OCI-LY7 (cell line): ENCODE measurements at regions not wholly inside any gene's neighbourhood (a gene's known extent, or its start where the extent isn't known, plus 50 kb on each side); places are given as distances from the start of the nearest gene placed in this dataset.

Experiments used
- BruUV-seq: library from RNA; stranded (reverse); fragments of 400-500 nt; replicated peaks from 2 replicates; lab custom pipeline; 2021; lab: Mats Ljungman, UMichigan
- CTCF ChIA-PET: fragments of 300-600 bp; sonication (Branson Sonifier 250); formaldehyde crosslinking; loops from one replicate; lab custom pipeline; 2022; ENCODE audit warnings: antibody characterized with exemption; ENCODE audit not compliant: unreplicated experiment; lab: Charles Lee
- POLR2A ChIA-PET: fragments of 300-600 bp; sonication (Branson Sonifier 250); formaldehyde crosslinking; loops from one replicate; lab custom pipeline; 2022; ENCODE audit warnings: antibody characterized with exemption; lab: Charles Lee
- DNase-seq: peaks from one replicate; pipeline ENCODE4 v3.0.0-alpha.2; 2015; ENCODE audit warnings: low spot score
- H2AFZ ChIP-seq: fragments of 200-600 bp; sonication (generic), shearing (Covaris generic); 2 replicates; pipeline ENCODE4 v1.6.1; 2014; ENCODE audit warnings: mild to moderate bottlenecking, antibody characterized with exemption, low read length, moderate library complexity
- H3K27ac ChIP-seq: fragments of 200-600 bp; sonication (generic); 2 replicates; pipeline ENCODE4 v1.5.1; 2014; ENCODE audit warnings: mixed run types, low read depth, mild to moderate bottlenecking, moderate library complexity, low read length, inconsistent platforms; ENCODE audit not compliant: poor library complexity, severe bottlenecking
- H3K36me3 ChIP-seq: fragments of 200-600 bp; sonication (generic); 2 replicates; pipeline ENCODE4 v1.6.1; 2014; ENCODE audit warnings: mild to moderate bottlenecking, antibody characterized with exemption, low read length, moderate library complexity, mixed read lengths; ENCODE audit not compliant: insufficient read depth
- H3K4me1 ChIP-seq: fragments of 200-600 bp; sonication (generic); 2 replicates; pipeline ENCODE4 v1.5.1; 2014; ENCODE audit warnings: mild to moderate bottlenecking, low read length; ENCODE audit not compliant: insufficient read depth, poor library complexity, severe bottlenecking
- H3K4me2 ChIP-seq: fragments of 200-600 bp; sonication (generic); 2 replicates; pipeline ENCODE4 v1.6.1; 2014; ENCODE audit warnings: mild to moderate bottlenecking, low read length
- H3K4me3 ChIP-seq: fragments of 200-600 bp; sonication (generic); 2 replicates; pipeline ENCODE4 v1.5.1; 2014; ENCODE audit warnings: mild to moderate bottlenecking, low read depth, low read length; ENCODE audit not compliant: poor library complexity, severe bottlenecking
- H3K79me2 ChIP-seq: fragments of 200-600 bp; sonication (generic); 2 replicates; pipeline ENCODE4 v1.6.1; 2016; ENCODE audit warnings: low read depth, mild to moderate bottlenecking, low read length, moderate library complexity, mixed read lengths; ENCODE audit not compliant: insufficient read depth
- H3K9me2 ChIP-seq: fragments of 200-600 bp; sonication (generic); 2 replicates; pipeline ENCODE4 v1.6.1; 2016; ENCODE audit warnings: mild to moderate bottlenecking, low read length, mixed read lengths; ENCODE audit not compliant: insufficient read depth
- H3K9me3 ChIP-seq: fragments of 200-600 bp; sonication (generic); 2 replicates; pipeline ENCODE4 v1.6.1; 2014; ENCODE audit warnings: mild to moderate bottlenecking, mixed run types, low read length, mixed read lengths
- H4K20me1 ChIP-seq: fragments of 200-600 bp; sonication (generic); 2 replicates; pipeline ENCODE4 v1.6.1; 2014; ENCODE audit warnings: mild to moderate bottlenecking, antibody characterized with exemption, low read length, moderate library complexity, mixed read lengths; ENCODE audit not compliant: insufficient read depth
- CTCF ChIP-seq: fragments of 200-600 bp; sonication (generic); conservative IDR thresholded peaks from 2 replicates; pipeline ENCODE4 v1.5.1; 2014; ENCODE audit warnings: mild to moderate bottlenecking, antibody characterized with exemption, low read length, moderate library complexity, mixed read lengths
- EZH2phosphoT487 ChIP-seq: fragments of 200-600 bp; sonication (generic); IDR thresholded peaks from 2 replicates; pipeline ENCODE4 v1.6.1; 2018; ENCODE audit warnings: low read depth, borderline replicate concordance, mild to moderate bottlenecking, mixed run types, antibody characterized with exemption, low read length, moderate library complexity, mixed read lengths
- intact Hi-C: fragments of 100-400 bp; cut with micrococcal nuclease; formaldehyde crosslinking; loops from one replicate; pipeline ENCODE4 v1.10.0; 2022; ENCODE audit not compliant: unreplicated experiment

- H3K79me2 ChIP-seq, result no peaks in the 10 kb centered on the region
- no peaks in the 10 kb centered on the region for H3K9me2 ChIP-seq
- DNase-seq, result no peak
- no peak overlapping the region for H3K27ac ChIP-seq
- H3K4me2 ChIP-seq, result no peak overlapping the region
- no peak overlapping the region for H2AFZ ChIP-seq
- H3K4me1 ChIP-seq, result no peaks in the 10 kb centered on the region
- POLR2A ChIA-PET, result no interaction called here
- no peak overlapping the region for H3K4me3 ChIP-seq
- CTCF ChIA-PET, result no interaction called here
- no peaks in the 10 kb centered on the region for H4K20me1 ChIP-seq
- no TSS peak for BruUV-seq
- no peaks in the 10 kb centered on the region for H3K9me3 ChIP-seq
- intact Hi-C loops, result no loop called here
- TF ChIP-seq EZH2phosphoT487 (no peak), CTCF (no peak)
- H3K36me3 ChIP-seq, result no peaks in the 10 kb centered on the region
These were observed 613.0 kb upstream of the CCNG1 start for GRCh38 chr5:162824360-162824759.

- Histone ChIP-seq H3K27ac (no peak overlapping the region), H3K36me3 (no peaks in the 10 kb centered on the region), H2AFZ (no peak overlapping the region), H3K79me2 (no peaks in the 10 kb centered on the region), H4K20me1 (no peaks in the 10 kb centered on the region), H3K9me2 (no peaks in the 10 kb centered on the region), H3K9me3 (no peaks in the 10 kb centered on the region), H3K4me2 (no peak overlapping the region), H3K4me1 (no peaks in the 10 kb centered on the region), H3K4me3 (no peak overlapping the region)
- CTCF ChIA-PET, result no interaction called here
- POLR2A ChIA-PET, result no interaction called here
- TF ChIP-seq EZH2phosphoT487, result no peak
- no peak for TF ChIP-seq CTCF
- no peak for DNase-seq
- no TSS peak for BruUV-seq
- intact Hi-C loops, result no loop called here
These were observed 600.2 kb upstream of the CCNG1 start for GRCh38 chr5:162837155-162837554.

- no peaks in the 10 kb centered on the region for H3K79me2 ChIP-seq
- no peak for DNase-seq
- H3K4me3 ChIP-seq, result no peak overlapping the region
- TF ChIP-seq EZH2phosphoT487, result no peak
- no peak for TF ChIP-seq CTCF
- H3K9me2 ChIP-seq, result no peaks in the 10 kb centered on the region
- no peak overlapping the region for H3K27ac ChIP-seq
- H2AFZ ChIP-seq, result no peak overlapping the region
- H3K4me1 ChIP-seq, result no peaks in the 10 kb centered on the region
- BruUV-seq, result no TSS peak
- H3K9me3 ChIP-seq, result no peaks in the 10 kb centered on the region
- intact Hi-C loops, result no loop called here
- ChIA-PET CTCF (no interaction called here), POLR2A (no interaction called here)
- H4K20me1 ChIP-seq, result no peaks in the 10 kb centered on the region
- H3K36me3 ChIP-seq, result no peaks in the 10 kb centered on the region
- no peak overlapping the region for H3K4me2 ChIP-seq
These were observed 594.7 kb upstream of the CCNG1 start for GRCh38 chr5:162842727-162843126.
